HepG2 (cell line): ENCODE measurements at regions not wholly inside any gene's neighbourhood (a gene's known extent, or its start where the extent isn't known, plus 50 kb on each side); places are given as distances from the start of the nearest gene placed in this dataset.

Experiments
- ATAC-seq: fragments of 200-7000 bp; cut with Tn5 transposase; 3 replicates; pipeline ENCODE4 v1.9.1; 2020; ENCODE audit warnings: mild to moderate bottlenecking, moderate library complexity
- BruUV-seq: library from RNA; stranded (reverse); fragments of 400-500 nt; replicated peaks from 2 replicates; lab custom pipeline; 2021; lab: Mats Ljungman, UMichigan
- CTCF ChIA-PET: fragments of 300-600 bp; formaldehyde crosslinking; extraction: SDS; loops from one replicate; lab custom pipeline; 2021; ENCODE audit warnings: low total read pairs, inconsistent platforms, low intra/inter-chr PET ratio; lab: Yijun Ruan, JAX
- POLR2A ChIA-PET: fragments of 350-600 bp; sonication (Branson Sonifier 250); formaldehyde crosslinking; loops from one replicate; lab custom pipeline; 2020; ENCODE audit warnings: antibody characterized with exemption, inconsistent platforms; lab: Yijun Ruan, JAX
- DNase-seq: peaks from one replicate; pipeline ENCODE4 v3.0.0-alpha.2; 2015; ENCODE audit warnings: low spot score
- FAIRE-seq: peaks from 3 replicates; lab custom pipeline; 2011; peaks lifted over from hg19 to GRCh38; lab: Jason Lieb, UNC
- H2AFZ ChIP-seq: one replicate; pipeline ENCODE4 v1.6.1; 2011; ENCODE audit warnings: low read length, inconsistent platforms
- H3K27ac ChIP-seq: fragments of 300-600 bp; 3 replicates; pipeline ENCODE4 v1.8.0; 2011; ENCODE audit warnings: mixed run types, mild to moderate bottlenecking, mixed read lengths, low read length, inconsistent platforms; ENCODE audit not compliant: insufficient read depth; ENCODE audit errors: extremely low read length
- H3K27me3 ChIP-seq, 2 experiments: fragments of 200-600 bp in 1 of 2; 2 replicates in 1 of 2; 3 replicates in 1 of 2; pipeline versions ENCODE4 v1.6.0 to v1.8.0; 2011; ENCODE audit warnings: low read length in 2 of 2, mild to moderate bottlenecking in 2 of 2, moderate library complexity in 2 of 2, inconsistent platforms in 1 of 2; ENCODE audit not compliant: insufficient read depth in 2 of 2, control insufficient read depth in 1 of 2
- H3K36me3 ChIP-seq, 2 experiments: fragments of 200-600 bp in 1 of 2; replicated peaks in 1 of 2; 2 replicates in 1 of 2; 3 replicates in 1 of 2; pipeline versions ENCODE4 v1.5.1 to v1.8.0; 2011; ENCODE audit warnings: low read length in 2 of 2, inconsistent platforms in 1 of 2; ENCODE audit not compliant: insufficient read depth in 2 of 2, control insufficient read depth in 1 of 2
- H3K4me1 ChIP-seq: 2 replicates; pipeline ENCODE4 v1.5.1; 2012; ENCODE audit warnings: low read length, inconsistent platforms; ENCODE audit not compliant: insufficient read depth
- H3K4me2 ChIP-seq: 2 replicates; pipeline ENCODE4 v1.6.0; 2011; ENCODE audit warnings: low read depth, low read length, inconsistent platforms
- H3K4me3 ChIP-seq, 3 experiments: fragments of 200-600 bp in 1 of 3; sonication (generic), shearing (Covaris generic) in 1 of 3; replicated peaks in 1 of 3; 2 replicates each; pipeline ENCODE4 v1.5.1; 2011 to 2016; ENCODE audit warnings: low read length in 3 of 3, inconsistent platforms in 2 of 3, low read depth in 2 of 3, mild to moderate bottlenecking in 2 of 3, control low read depth in 1 of 3, mixed read lengths in 1 of 3; ENCODE audit not compliant: insufficient read depth in 1 of 3
- H3K79me2 ChIP-seq: one replicate; pipeline ENCODE4 v1.6.1; 2011; ENCODE audit warnings: low read length, inconsistent platforms; ENCODE audit not compliant: insufficient read depth
- H3K9ac ChIP-seq: 2 replicates; pipeline ENCODE4 v1.6.0; 2011; ENCODE audit warnings: mild to moderate bottlenecking, low read depth, low read length, inconsistent platforms; ENCODE audit not compliant: insufficient read depth
- H3K9me3 ChIP-seq: 2 replicates; pipeline ENCODE4 v1.5.1; 2012; ENCODE audit warnings: mild to moderate bottlenecking, low read length
- H4K20me1 ChIP-seq: 2 replicates; pipeline ENCODE4 v1.6.0; 2011; ENCODE audit warnings: inconsistent platforms, mild to moderate bottlenecking, low read length, moderate library complexity; ENCODE audit not compliant: insufficient read depth
- ERF ChIP-seq: IDR thresholded peaks from 2 replicates; pipeline ENCODE4 v1.6.1; 2018; ENCODE audit warnings: missing biosample characterization, missing genetic modification reagents
- KDM5A ChIP-seq: fragments of 200-600 bp; sonication (generic); IDR thresholded peaks from 2 replicates; pipeline ENCODE4 v1.7.0; 2018; ENCODE audit warnings: antibody characterized with exemption, mild to moderate bottlenecking, low read length, borderline replicate concordance
- MAFF ChIP-seq: IDR thresholded peaks from 2 replicates; pipeline ENCODE4 v1.6.1; 2011; ENCODE audit warnings: low read depth, low read length, improper control_type of control experiment
- MAFK ChIP-seq, 2 experiments: IDR thresholded peaks in 1 of 2; conservative IDR thresholded peaks in 1 of 2; 2 replicates each; pipeline ENCODE4 v1.6.1; 2011; ENCODE audit warnings: improper control_type of control experiment in 2 of 2, low read length in 2 of 2
- NFE2L2 ChIP-seq: fragments of 150-350 bp; IDR thresholded peaks from 2 replicates; pipeline ENCODE4 v1.6.1; 2014; ENCODE audit warnings: low read length
- TSC22D2 ChIP-seq: sonication (generic); formaldehyde crosslinking; IDR thresholded peaks from 2 replicates; pipeline ENCODE4 v1.5.1; 2020; ENCODE audit warnings: missing genetic modification reagents, mild to moderate bottlenecking, borderline replicate concordance
- ZNF136 ChIP-seq: sonication (generic); formaldehyde crosslinking; IDR thresholded peaks from 2 replicates; pipeline ENCODE4 v1.8.1; 2022; ENCODE audit warnings: low read depth, mild to moderate bottlenecking, moderate library complexity, missing genetic modification reagents
- WGBS: methylation state at CpG from one replicate; pipeline ENCODE4 v1.1.6; 2017; ENCODE audit warnings: low lambda C conversion rate; 5-methylcytosine and 5-hydroxymethylcytosine counted together
- in situ Hi-C: cut with HindIII; loops from 2 replicates; pipeline ENCODE4 v1.10.0; 2017; ENCODE audit warnings: low pct_unique_long_range_greater_than_20kb; ENCODE audit not compliant: extremely low pct_ligation_motif_present
- intact Hi-C: fragments of 100-400 bp; cut with micrococcal nuclease; formaldehyde crosslinking; loops from one replicate; pipeline ENCODE4 v1.10.0; 2022; ENCODE audit not compliant: unreplicated experiment
- TF ChIP-seq, protein P1 (sequence below): IDR thresholded peaks from 2 replicates; pipeline ENCODE4 v1.6.1; 2012; ENCODE audit warnings: low read length, improper control_type of control experiment

DNA sequence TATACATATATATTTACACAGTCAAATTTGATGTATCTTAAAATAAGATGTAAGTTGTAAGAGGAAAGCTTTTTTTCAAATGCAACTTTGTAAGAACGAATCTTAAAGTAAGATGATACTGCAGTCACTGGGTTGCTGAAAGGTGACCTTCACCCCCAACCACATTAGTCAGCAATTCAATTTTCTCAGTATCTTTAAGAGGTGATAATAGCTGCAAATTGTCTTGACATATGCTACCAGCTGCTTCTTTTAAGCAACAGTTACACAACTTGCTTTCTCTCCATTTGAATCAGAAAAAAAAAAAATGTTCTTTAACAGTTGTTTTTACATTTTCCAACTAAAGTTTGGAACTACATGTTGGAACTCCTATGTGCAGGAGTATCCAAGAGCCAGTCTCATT lies 246.6 kb upstream of the CCNG1 start (continued):
- TF ChIP-seq, protein P1, sequence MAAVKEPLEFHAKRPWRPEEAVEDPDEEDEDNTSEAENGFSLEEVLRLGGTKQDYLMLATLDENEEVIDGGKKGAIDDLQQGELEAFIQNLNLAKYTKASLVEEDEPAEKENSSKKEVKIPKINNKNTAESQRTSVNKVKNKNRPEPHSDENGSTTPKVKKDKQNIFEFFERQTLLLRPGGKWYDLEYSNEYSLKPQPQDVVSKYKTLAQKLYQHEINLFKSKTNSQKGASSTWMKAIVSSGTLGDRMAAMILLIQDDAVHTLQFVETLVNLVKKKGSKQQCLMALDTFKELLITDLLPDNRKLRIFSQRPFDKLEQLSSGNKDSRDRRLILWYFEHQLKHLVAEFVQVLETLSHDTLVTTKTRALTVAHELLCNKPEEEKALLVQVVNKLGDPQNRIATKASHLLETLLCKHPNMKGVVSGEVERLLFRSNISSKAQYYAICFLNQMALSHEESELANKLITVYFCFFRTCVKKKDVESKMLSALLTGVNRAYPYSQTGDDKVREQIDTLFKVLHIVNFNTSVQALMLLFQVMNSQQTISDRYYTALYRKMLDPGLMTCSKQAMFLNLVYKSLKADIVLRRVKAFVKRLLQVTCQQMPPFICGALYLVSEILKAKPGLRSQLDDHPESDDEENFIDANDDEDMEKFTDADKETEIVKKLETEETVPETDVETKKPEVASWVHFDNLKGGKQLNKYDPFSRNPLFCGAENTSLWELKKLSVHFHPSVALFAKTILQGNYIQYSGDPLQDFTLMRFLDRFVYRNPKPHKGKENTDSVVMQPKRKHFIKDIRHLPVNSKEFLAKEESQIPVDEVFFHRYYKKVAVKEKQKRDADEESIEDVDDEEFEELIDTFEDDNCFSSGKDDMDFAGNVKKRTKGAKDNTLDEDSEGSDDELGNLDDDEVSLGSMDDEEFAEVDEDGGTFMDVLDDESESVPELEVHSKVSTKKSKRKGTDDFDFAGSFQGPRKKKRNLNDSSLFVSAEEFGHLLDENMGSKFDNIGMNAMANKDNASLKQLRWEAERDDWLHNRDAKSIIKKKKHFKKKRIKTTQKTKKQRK, result no peak

DNA sequence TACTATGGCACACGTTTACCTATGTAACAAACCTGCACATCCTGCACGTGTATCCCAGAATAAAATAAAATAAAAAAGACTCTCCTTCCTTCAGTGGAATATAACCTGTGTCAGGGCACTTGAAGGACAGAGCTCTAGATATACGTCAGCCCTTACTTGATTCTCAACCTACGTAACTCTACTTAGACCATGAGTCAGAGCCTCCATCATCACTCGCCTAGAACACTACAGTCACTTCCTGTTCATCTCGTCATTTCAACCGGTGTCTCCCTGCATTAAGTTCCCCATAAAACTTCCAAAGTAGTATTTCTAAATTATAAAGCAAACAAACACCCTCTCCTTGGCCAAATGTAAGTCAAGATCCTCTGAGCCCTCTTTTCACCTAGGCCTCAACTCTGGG lies 243.5 kb upstream of the CCNG1 start:
- 5% methylated on average over 7 of the region's 7 CpGs for WGBS
- DNase-seq, result no peak

DNA sequence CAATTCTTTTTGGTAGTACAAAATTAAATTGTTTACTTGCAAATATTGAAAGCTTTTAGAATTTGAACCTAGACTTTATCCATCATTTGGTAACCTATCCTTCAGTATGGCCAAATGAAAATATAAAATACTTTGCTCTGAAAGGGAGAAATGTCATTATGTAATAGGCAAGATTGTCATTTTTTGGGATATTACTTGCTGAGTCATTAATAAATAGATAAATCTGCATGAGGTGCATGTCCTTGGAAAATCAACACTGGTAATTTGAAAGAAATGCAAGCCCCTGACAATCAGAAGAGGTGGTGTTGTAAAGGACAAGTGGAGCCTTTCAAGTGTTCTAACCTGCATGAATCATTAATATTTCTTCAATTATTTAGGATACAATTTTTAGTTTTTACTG lies 231.8 kb upstream of the CCNG1 start:
- intact Hi-C loops, result no loop called here
- CTCF ChIA-PET, result no interaction called here
- ATAC-seq, result no peak
- no peaks in the 10 kb centered on the region for H3K9me3 ChIP-seq
- TF ChIP-seq KDM5A (no peak), MAFF (peak; percentile 62; the same call in 1 of the 2 replicates), NFE2L2 (0 out of 2 replicates have a peak, but pooled peaks have one; percentile 1), TSC22D2 (CRISPR knock-in tag) (no peak), MAFK (conservative IDR thresholded peaks at IDR 0.05 in 1 of 2, IDR thresholded peaks at IDR 0.05 in 1 of 2; ENCODE audit: low read length in 2 of 2) (peak; percentile 38 to 69; a peak in 3 of 4 replicates), ZNF136 (CRISPR knock-in tag) (no peak)
- in situ Hi-C loops, result no loop called here
- no peak for DNase-seq
- no peaks in the 10 kb centered on the region for H3K36me3 ChIP-seq
- no peaks in the 10 kb centered on the region for H3K4me1 ChIP-seq
- no peaks in the 10 kb centered on the region for H3K27me3 ChIP-seq
- no peak for FAIRE-seq
- H3K27ac ChIP-seq, result no peak overlapping the region
- H4K20me1 ChIP-seq, result no peaks in the 10 kb centered on the region
- POLR2A ChIA-PET, result no interaction called here
- BruUV-seq, result no TSS peak
- H3K4me3 ChIP-seq, result no peak overlapping the region
- no peaks in the 10 kb centered on the region for H3K79me2 ChIP-seq
- H3K9ac ChIP-seq, result no peak overlapping the region
- H3K4me2 ChIP-seq, result no peak overlapping the region
- H2AFZ ChIP-seq, result no peak overlapping the region

More for the DNA sequence above, 243.5 kb upstream of the CCNG1 start:
- Histone ChIP-seq H3K4me1 (no peaks in the 10 kb centered on the region), H2AFZ (no peak overlapping the region), H3K9ac (no peak overlapping the region), H3K4me3 (no peak overlapping the region), H4K20me1 (no peaks in the 10 kb centered on the region), H3K79me2 (no peaks in the 10 kb centered on the region), H3K4me2 (no peak overlapping the region), H3K27ac (no peak overlapping the region), H3K36me3 (no peaks in the 10 kb centered on the region), H3K27me3 (no peaks in the 10 kb centered on the region; a peak in 1 of 5 replicates), H3K9me3 (no peaks in the 10 kb centered on the region)
- in situ Hi-C loops (no loop called here), intact Hi-C loops (no loop called here)
- CTCF ChIA-PET, result no interaction called here
- FAIRE-seq, result no peak
- no TSS peak for BruUV-seq
- no peak for ATAC-seq
- POLR2A ChIA-PET, result no interaction called here
- TF ChIP-seq ERF (CRISPR knock-in tag), result no peak
